HepG2 (cell line): ENCODE measurements at regions not wholly inside any gene's neighbourhood (a gene's known extent, or its start where the extent isn't known, plus 50 kb on each side); places are given as distances from the start of the nearest gene placed in this dataset.

Experiments used
- BORCS8-MEF2B ChIP-seq: sonication (generic); formaldehyde crosslinking; IDR thresholded peaks from 2 replicates; pipeline ENCODE4 v1.8.0; 2022; ENCODE audit warnings: mild to moderate bottlenecking, missing genetic modification reagents
- CCDC6 ChIP-seq: sonication (generic); formaldehyde crosslinking; IDR thresholded peaks from 2 replicates; pipeline ENCODE4 v1.8.1; 2022; ENCODE audit warnings: mild to moderate bottlenecking, missing genetic modification reagents, moderate library complexity
- CREB1 ChIP-seq, 2 experiments: fragments of 450-650 bp in 1 of 2; IDR thresholded peaks; 2 replicates each; pipeline ENCODE4 v1.6.1; 2016 to 2017; ENCODE audit warnings: control low read depth in 1 of 2, mild to moderate bottlenecking in 1 of 2, missing compliant biosample characterization in 1 of 2, missing genetic modification characterization in 1 of 2
- HMG20B ChIP-seq: conservative IDR thresholded peaks from 2 replicates; pipeline ENCODE4 v1.6.1; 2016; ENCODE audit warnings: missing genetic modification reagents, missing compliant biosample characterization
- HOXA9 ChIP-seq: sonication (generic); formaldehyde crosslinking; IDR thresholded peaks from 2 replicates; pipeline ENCODE4 v1.8.1; 2022; ENCODE audit warnings: missing genetic modification reagents, mild to moderate bottlenecking, moderate library complexity, borderline replicate concordance
- PAF1 ChIP-seq: IDR thresholded peaks from 2 replicates; pipeline ENCODE4 v1.6.1; 2016; ENCODE audit warnings: missing genetic modification reagents, missing compliant biosample characterization
- PAX8 ChIP-seq: sonication (generic); formaldehyde crosslinking; IDR thresholded peaks from 2 replicates; pipeline ENCODE4 v1.8.0; 2022; ENCODE audit warnings: mild to moderate bottlenecking, missing genetic modification reagents, borderline replicate concordance
- PCBP2 ChIP-seq: fragments of 200-400 bp; formaldehyde crosslinking; optimal IDR thresholded peaks from 2 replicates; pipeline ENCODE3; 2018; ENCODE audit warnings: low read length, low read depth; ENCODE audit not compliant: poor library complexity, severe bottlenecking
- RAD51 ChIP-seq: fragments of 450-650 bp; IDR thresholded peaks from 2 replicates; pipeline ENCODE4 v1.6.1; 2016; ENCODE audit warnings: borderline replicate concordance
- RARA ChIP-seq: IDR thresholded peaks from 2 replicates; pipeline ENCODE4 v1.6.1; 2016; ENCODE audit warnings: missing genetic modification reagents, missing compliant biosample characterization
- SCMH1 ChIP-seq: sonication (generic); formaldehyde crosslinking; IDR thresholded peaks from 2 replicates; pipeline ENCODE4 v1.9.0; 2021; ENCODE audit warnings: missing genetic modification reagents, mild to moderate bottlenecking, borderline replicate concordance
- SOX6 ChIP-seq, 2 experiments: fragments of 450-650 bp in 1 of 2; sonication (generic) in 1 of 2; formaldehyde crosslinking in 1 of 2; IDR thresholded peaks; 2 replicates each; pipeline versions ENCODE4 v1.4.0 to v1.6.1; 2017 to 2020; ENCODE audit warnings: antibody characterized with exemption in 1 of 2, mild to moderate bottlenecking in 1 of 2, missing genetic modification reagents in 1 of 2
- TEAD3 ChIP-seq: optimal IDR thresholded peaks from 2 replicates; pipeline ENCODE3; 2016; ENCODE audit warnings: borderline replicate concordance
- YEATS2 ChIP-seq: sonication (generic); formaldehyde crosslinking; IDR thresholded peaks from 2 replicates; pipeline ENCODE4 v1.4.0; 2020; ENCODE audit warnings: missing genetic modification reagents, borderline replicate concordance
- YEATS4 ChIP-seq: sonication (generic); formaldehyde crosslinking; IDR thresholded peaks from 2 replicates; pipeline ENCODE4 v1.4.0; 2020; ENCODE audit warnings: missing genetic modification reagents, borderline replicate concordance
- ZMYM4 ChIP-seq: sonication (generic); formaldehyde crosslinking; IDR thresholded peaks from 2 replicates; pipeline ENCODE4 v1.8.1; 2023; ENCODE audit warnings: mild to moderate bottlenecking, missing genetic modification reagents
- ZNF101 ChIP-seq: sonication (generic); formaldehyde crosslinking; IDR thresholded peaks from 2 replicates; pipeline ENCODE4 v1.4.0; 2020; ENCODE audit warnings: mild to moderate bottlenecking, low read depth, missing genetic modification reagents, borderline replicate concordance
- ZNF737 ChIP-seq: sonication (generic); formaldehyde crosslinking; IDR thresholded peaks from 2 replicates; pipeline ENCODE4 v1.5.0; 2020; ENCODE audit warnings: missing genetic modification reagents, mild to moderate bottlenecking, borderline replicate concordance
- ZNF766 ChIP-seq: sonication (generic); formaldehyde crosslinking; IDR thresholded peaks from 2 replicates; pipeline ENCODE4 v1.5.0; 2020; ENCODE audit warnings: missing genetic modification reagents, borderline replicate concordance
- ZNF781 ChIP-seq: sonication (generic); formaldehyde crosslinking; IDR thresholded peaks from 2 replicates; pipeline ENCODE4 v1.5.1; 2020; ENCODE audit warnings: borderline replicate concordance, mild to moderate bottlenecking, missing genetic modification reagents; ENCODE audit errors: not compliant biosample characterization
- ZSCAN21 ChIP-seq: sonication (generic); formaldehyde crosslinking; IDR thresholded peaks from 2 replicates; pipeline ENCODE4 v1.8.0; 2022; ENCODE audit warnings: mild to moderate bottlenecking, missing genetic modification reagents, moderate library complexity, borderline replicate concordance
- TF ChIP-seq, protein P1 (sequence below): sonication (generic); formaldehyde crosslinking; IDR thresholded peaks from 2 replicates; pipeline ENCODE4 v1.5.0; 2020; ENCODE audit warnings: missing genetic modification reagents
- TF ChIP-seq, protein P2 (sequence below): sonication (generic); formaldehyde crosslinking; IDR thresholded peaks from 2 replicates; pipeline ENCODE4 v1.8.0; 2022; ENCODE audit warnings: missing genetic modification reagents, mild to moderate bottlenecking, moderate library complexity, borderline replicate concordance
- TF ChIP-seq, protein P3 (sequence below): sonication (generic); formaldehyde crosslinking; IDR thresholded peaks from 2 replicates; pipeline ENCODE4 v1.4.0; 2020; ENCODE audit warnings: mild to moderate bottlenecking, missing genetic modification reagents

DNA sequence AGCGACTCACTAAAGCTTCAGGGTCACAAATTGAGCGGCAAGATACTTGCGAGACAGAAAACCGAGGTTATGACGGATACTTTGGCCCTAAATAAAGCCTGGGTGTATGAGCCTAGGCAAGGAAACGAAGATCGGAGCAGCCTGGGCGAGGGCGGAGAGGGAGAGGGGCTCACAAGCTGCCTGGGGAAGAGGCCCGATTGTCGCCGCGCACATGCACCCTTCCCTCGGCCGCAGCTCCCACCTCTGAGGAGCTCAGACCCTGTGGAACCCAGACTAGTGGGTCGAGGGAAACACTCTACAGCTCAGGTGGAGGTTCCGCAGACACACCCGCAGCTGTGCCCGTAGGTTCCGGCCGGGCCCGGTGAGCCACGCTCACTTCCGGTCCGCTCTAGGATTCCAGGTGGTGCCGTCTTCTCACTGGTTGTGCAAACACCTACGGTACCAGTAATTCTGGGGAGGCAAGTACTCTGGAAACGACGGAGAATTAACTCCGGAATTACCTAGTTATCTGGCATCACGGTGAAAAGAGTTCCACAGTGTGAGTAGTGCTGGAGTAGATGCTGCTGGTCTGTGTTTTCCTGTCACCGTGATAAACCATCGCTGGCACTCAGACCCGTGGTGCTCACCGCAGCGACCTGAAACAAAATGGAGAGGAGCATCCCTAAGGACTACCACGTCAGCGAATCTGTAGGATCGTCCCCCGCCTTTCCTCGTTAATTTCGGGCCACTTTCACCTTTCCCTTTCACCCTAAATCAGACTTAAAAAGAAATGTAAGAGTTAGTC, 61.5 kb downstream of the GPX5 start (continued):
- TF ChIP-seq PCBP2 (no peak), BORCS8-MEF2B (CRISPR knock-in tag) (peak; percentile 98), ZSCAN21 (CRISPR knock-in tag) (peak; percentile 90), PAX8 (CRISPR knock-in tag) (peak; percentile 84; the same call in 1 of the 2 replicates), HMG20B (CRISPR knock-in tag) (no peak), ZNF737 (peak; percentile 93; the same call in 1 of the 2 replicates), CCDC6 (CRISPR knock-in tag) (peak; percentile 86), SCMH1 (CRISPR knock-in tag) (no peak), ZNF781 (peak; percentile 83), ZMYM4 (CRISPR knock-in tag) (peak; percentile 95), ZNF766 (CRISPR knock-in tag) (no peak), TEAD3 (CRISPR knock-in tag) (peak; percentile 89), ZNF101 (CRISPR knock-in tag) (0 out of 2 replicates have a peak, but pooled peaks have one; percentile 82), HOXA9 (CRISPR knock-in tag) (0 out of 2 replicates have a peak, but pooled peaks have one; percentile 52), RAD51 (no peak), YEATS4 (CRISPR knock-in tag) (peak; percentile 88), YEATS2 (CRISPR knock-in tag) (peak; percentile 96), CREB1 (IDR thresholded peaks at IDR 0.05) (0 out of 2 replicates have a peak, but pooled peaks have one; percentile 41), CREB1 (CRISPR knock-in tag; IDR thresholded peaks at IDR 0.05) (peak; percentile 90), PAF1 (CRISPR knock-in tag) (no peak), RARA (CRISPR knock-in tag) (peak; percentile 26; the same call in 1 of the 2 replicates), SOX6 (IDR thresholded peaks at IDR 0.05) (no peak), SOX6 (CRISPR knock-in tag; IDR thresholded peaks at IDR 0.05) (0 out of 2 replicates have a peak, but pooled peaks have one; percentile 58)
- TF ChIP-seq, protein P1, sequence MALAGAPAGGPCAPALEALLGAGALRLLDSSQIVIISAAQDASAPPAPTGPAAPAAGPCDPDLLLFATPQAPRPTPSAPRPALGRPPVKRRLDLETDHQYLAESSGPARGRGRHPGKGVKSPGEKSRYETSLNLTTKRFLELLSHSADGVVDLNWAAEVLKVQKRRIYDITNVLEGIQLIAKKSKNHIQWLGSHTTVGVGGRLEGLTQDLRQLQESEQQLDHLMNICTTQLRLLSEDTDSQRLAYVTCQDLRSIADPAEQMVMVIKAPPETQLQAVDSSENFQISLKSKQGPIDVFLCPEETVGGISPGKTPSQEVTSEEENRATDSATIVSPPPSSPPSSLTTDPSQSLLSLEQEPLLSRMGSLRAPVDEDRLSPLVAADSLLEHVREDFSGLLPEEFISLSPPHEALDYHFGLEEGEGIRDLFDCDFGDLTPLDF (CRISPR knock-in tag): peak; percentile 39; the same call in 1 of the 2 replicates
- TF ChIP-seq, protein P2, sequence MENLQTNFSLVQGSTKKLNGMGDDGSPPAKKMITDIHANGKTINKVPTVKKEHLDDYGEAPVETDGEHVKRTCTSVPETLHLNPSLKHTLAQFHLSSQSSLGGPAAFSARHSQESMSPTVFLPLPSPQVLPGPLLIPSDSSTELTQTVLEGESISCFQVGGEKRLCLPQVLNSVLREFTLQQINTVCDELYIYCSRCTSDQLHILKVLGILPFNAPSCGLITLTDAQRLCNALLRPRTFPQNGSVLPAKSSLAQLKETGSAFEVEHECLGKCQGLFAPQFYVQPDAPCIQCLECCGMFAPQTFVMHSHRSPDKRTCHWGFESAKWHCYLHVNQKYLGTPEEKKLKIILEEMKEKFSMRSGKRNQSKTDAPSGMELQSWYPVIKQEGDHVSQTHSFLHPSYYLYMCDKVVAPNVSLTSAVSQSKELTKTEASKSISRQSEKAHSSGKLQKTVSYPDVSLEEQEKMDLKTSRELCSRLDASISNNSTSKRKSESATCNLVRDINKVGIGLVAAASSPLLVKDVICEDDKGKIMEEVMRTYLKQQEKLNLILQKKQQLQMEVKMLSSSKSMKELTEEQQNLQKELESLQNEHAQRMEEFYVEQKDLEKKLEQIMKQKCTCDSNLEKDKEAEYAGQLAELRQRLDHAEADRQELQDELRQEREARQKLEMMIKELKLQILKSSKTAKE (CRISPR knock-in tag): peak; percentile 57
- TF ChIP-seq, protein P3, sequence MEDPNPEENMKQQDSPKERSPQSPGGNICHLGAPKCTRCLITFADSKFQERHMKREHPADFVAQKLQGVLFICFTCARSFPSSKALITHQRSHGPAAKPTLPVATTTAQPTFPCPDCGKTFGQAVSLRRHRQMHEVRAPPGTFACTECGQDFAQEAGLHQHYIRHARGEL (CRISPR knock-in tag): no peak
